Gastroesophageal sphincter (tissue), 3 donors: ENCODE measurements at regions not wholly inside any gene's neighbourhood (a gene's known extent, or its start where the extent isn't known, plus 50 kb on each side); places are given as distances from the start of the nearest gene placed in this dataset.

Experiments used
- POLR2A ChIP-seq, 2 donors: fragments of 450-650 bp; IDR thresholded peaks; one replicate each; pipeline ENCODE4 v1.6.1; 2017; ENCODE audit warnings: antibody characterized with exemption in 2 of 2, mild to moderate bottlenecking in 2 of 2, moderate library complexity in 1 of 2
- POLR2AphosphoS5 ChIP-seq: sonication (generic); formaldehyde crosslinking; IDR thresholded peaks from one replicate; pipeline ENCODE4 v1.6.1; 2017; ENCODE audit warnings: antibody characterized with exemption
- TF ChIP-seq, protein P1 (sequence below), 4 experiments: fragments of 200-600 bp in 2 of 4; fragments of 450-650 bp in 2 of 4; sonication (generic) in 1 of 4; IDR thresholded peaks; one replicate each; pipeline ENCODE4 v1.5.1; 2017 to 2019; ENCODE audit warnings: antibody characterized with exemption in 4 of 4, mild to moderate bottlenecking in 2 of 4, moderate library complexity in 2 of 4

DNA sequence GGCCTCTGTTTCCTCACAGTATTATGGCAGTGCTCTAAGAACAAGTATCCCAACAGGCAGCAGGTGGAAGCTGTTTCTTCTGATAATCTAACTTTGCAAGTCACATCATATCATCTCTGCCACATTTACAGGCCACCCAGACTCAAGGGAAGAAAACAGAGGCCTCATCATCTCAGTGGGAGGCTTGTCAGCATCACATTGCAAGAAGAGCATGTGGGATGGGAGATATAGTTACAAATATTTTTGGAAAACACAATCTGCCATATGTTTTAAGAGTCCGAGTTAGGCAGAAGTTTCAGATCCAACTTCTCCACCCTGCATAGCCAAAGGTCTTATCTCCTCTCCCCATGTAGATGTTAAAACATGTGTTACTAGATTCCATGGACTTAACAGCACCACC is 130.4 kb upstream of the PDE1C start:
- TF ChIP-seq, protein P1, sequence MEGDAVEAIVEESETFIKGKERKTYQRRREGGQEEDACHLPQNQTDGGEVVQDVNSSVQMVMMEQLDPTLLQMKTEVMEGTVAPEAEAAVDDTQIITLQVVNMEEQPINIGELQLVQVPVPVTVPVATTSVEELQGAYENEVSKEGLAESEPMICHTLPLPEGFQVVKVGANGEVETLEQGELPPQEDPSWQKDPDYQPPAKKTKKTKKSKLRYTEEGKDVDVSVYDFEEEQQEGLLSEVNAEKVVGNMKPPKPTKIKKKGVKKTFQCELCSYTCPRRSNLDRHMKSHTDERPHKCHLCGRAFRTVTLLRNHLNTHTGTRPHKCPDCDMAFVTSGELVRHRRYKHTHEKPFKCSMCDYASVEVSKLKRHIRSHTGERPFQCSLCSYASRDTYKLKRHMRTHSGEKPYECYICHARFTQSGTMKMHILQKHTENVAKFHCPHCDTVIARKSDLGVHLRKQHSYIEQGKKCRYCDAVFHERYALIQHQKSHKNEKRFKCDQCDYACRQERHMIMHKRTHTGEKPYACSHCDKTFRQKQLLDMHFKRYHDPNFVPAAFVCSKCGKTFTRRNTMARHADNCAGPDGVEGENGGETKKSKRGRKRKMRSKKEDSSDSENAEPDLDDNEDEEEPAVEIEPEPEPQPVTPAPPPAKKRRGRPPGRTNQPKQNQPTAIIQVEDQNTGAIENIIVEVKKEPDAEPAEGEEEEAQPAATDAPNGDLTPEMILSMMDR (IDR thresholded peaks at IDR 0.05): no peak
- no peak for TF ChIP-seq POLR2A (IDR thresholded peaks at IDR 0.05)
- no peak for TF ChIP-seq POLR2AphosphoS5
